ENCODE measurements at regions not wholly inside any gene's neighbourhood (a gene's known extent, or its start where the extent isn't known, plus 50 kb on each side); places are given as distances from the start of the nearest gene placed in this dataset.

DNA sequence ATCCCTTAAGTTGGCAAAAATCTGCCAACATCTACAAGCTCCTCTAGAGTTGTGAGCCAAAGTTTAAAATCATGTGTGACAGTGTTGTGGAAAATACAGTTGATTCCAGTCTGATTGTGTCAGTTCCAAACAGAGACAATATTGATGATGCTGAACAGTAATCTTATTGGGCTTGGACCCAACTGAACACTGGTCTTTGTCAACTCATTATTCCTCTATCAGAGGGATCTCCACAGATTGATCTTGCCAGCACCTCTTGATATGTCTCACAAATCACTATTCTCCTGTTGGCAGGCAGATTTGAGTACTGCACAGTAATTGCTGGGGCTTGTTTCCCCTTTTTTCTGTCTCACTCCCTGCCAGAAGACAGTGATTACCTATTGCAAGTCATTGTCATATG, 326.6 kb upstream of the DPH6 start:
- Histone ChIP-seq H3K4me1 (ENCODE audit: control insufficient read depth, insufficient read depth, low read length) (no peaks in the 10 kb centered on the region), H3K4me3 (ENCODE audit: low read depth in 2 of 2, low read length in 2 of 2) (no peak overlapping the region), H3K9me3 (ENCODE audit: control insufficient read depth, insufficient read depth, low read depth, low read length) (no peaks in the 10 kb centered on the region), H3K27me3 (ENCODE audit: control insufficient read depth, insufficient read depth, low read length) (no peaks in the 10 kb centered on the region), H3K36me3 (ENCODE audit: control insufficient read depth, insufficient read depth, low read length) (no peaks in the 10 kb centered on the region), H3K27ac (ENCODE audit: low read length) (no peak overlapping the region)
- DNase-seq (ENCODE audit: low read depth, low spot score) (no peak), ATAC-seq (no peak)
- intact Hi-C loops (cut with micrococcal nuclease; ENCODE audit: unreplicated experiment), result no loop called here
- no TSS peak for BruUV-seq (replicated peaks)
- POLR2A ChIA-PET, result no interaction called here
- CTCF ChIA-PET, result no interaction called here
- in situ Hi-C loops (cut with HindIII; ENCODE audit: low pct_unique_long_range_greater_than_20kb, low sequenced_read_pairs), result no loop called here
- TF ChIP-seq, protein P1, sequence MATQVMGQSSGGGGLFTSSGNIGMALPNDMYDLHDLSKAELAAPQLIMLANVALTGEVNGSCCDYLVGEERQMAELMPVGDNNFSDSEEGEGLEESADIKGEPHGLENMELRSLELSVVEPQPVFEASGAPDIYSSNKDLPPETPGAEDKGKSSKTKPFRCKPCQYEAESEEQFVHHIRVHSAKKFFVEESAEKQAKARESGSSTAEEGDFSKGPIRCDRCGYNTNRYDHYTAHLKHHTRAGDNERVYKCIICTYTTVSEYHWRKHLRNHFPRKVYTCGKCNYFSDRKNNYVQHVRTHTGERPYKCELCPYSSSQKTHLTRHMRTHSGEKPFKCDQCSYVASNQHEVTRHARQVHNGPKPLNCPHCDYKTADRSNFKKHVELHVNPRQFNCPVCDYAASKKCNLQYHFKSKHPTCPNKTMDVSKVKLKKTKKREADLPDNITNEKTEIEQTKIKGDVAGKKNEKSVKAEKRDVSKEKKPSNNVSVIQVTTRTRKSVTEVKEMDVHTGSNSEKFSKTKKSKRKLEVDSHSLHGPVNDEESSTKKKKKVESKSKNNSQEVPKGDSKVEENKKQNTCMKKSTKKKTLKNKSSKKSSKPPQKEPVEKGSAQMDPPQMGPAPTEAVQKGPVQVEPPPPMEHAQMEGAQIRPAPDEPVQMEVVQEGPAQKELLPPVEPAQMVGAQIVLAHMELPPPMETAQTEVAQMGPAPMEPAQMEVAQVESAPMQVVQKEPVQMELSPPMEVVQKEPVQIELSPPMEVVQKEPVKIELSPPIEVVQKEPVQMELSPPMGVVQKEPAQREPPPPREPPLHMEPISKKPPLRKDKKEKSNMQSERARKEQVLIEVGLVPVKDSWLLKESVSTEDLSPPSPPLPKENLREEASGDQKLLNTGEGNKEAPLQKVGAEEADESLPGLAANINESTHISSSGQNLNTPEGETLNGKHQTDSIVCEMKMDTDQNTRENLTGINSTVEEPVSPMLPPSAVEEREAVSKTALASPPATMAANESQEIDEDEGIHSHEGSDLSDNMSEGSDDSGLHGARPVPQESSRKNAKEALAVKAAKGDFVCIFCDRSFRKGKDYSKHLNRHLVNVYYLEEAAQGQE (IDR thresholded peaks at IDR 0.05; ENCODE audit: insufficient read depth in 1 of 2, low read depth in 2 of 2, low read length in 1 of 2), result no peak
- TF ChIP-seq TCF7L2 (IDR thresholded peaks at IDR 0.05; ENCODE audit: low read depth, low read length), result no peak
- TF ChIP-seq, protein P2, sequence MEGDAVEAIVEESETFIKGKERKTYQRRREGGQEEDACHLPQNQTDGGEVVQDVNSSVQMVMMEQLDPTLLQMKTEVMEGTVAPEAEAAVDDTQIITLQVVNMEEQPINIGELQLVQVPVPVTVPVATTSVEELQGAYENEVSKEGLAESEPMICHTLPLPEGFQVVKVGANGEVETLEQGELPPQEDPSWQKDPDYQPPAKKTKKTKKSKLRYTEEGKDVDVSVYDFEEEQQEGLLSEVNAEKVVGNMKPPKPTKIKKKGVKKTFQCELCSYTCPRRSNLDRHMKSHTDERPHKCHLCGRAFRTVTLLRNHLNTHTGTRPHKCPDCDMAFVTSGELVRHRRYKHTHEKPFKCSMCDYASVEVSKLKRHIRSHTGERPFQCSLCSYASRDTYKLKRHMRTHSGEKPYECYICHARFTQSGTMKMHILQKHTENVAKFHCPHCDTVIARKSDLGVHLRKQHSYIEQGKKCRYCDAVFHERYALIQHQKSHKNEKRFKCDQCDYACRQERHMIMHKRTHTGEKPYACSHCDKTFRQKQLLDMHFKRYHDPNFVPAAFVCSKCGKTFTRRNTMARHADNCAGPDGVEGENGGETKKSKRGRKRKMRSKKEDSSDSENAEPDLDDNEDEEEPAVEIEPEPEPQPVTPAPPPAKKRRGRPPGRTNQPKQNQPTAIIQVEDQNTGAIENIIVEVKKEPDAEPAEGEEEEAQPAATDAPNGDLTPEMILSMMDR (IDR thresholded peaks at IDR 0.05), result no peak
- TF ChIP-seq SIN3A (IDR thresholded peaks at IDR 0.05; ENCODE audit: borderline replicate concordance, insufficient read depth, low read depth, low read length), result no peak
- no peak for TF ChIP-seq POLR2AphosphoS5 (IDR thresholded peaks at IDR 0.05; ENCODE audit: low read depth, low read length)

DNA sequence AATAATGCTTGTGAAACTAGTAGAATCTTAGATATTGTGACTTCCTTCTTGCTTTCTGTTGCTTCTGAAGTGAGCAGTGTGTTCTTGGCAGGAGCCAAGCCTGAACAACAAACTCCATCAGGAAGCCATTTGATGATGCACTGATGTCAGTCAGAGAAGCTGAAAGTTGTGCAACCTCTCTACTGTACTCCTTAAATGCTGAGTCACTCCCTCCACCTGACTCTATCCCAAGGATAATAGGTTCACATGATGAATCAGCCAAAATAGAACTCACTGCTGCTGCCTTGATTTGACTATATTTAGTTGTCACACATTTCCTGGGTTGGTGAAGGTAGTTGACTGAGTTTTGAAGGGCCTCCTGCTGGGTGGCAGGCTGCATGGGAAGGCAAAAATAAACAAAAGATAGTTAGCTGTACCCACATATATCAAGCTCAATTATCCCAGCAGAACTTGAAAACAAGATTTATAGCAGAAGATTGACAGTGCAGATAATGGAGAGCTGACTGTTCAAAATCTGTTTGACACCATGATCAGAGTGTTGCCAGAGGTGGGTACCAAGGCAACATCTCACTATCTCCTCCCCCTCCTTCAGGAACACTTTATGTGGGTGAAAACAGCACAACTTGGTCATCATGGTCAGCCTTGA, 328.4 kb upstream of the DPH6 start:
- in situ Hi-C loops (cut with HindIII; ENCODE audit: low pct_unique_long_range_greater_than_20kb, low sequenced_read_pairs), result no loop called here
- ChIA-PET CTCF (no interaction called here), POLR2A (no interaction called here)

More for the DNA sequence above, 328.4 kb upstream of the DPH6 start:
- no peak overlapping the region for H3K27ac ChIP-seq (ENCODE audit: low read length)
- no peaks in the 10 kb centered on the region for H3K4me1 ChIP-seq (ENCODE audit: control insufficient read depth, insufficient read depth, low read length)
- no peak overlapping the region for H3K4me3 ChIP-seq (ENCODE audit: low read depth in 2 of 2, low read length in 2 of 2)
- no peaks in the 10 kb centered on the region for H3K27me3 ChIP-seq (ENCODE audit: control insufficient read depth, insufficient read depth, low read length)
- TF ChIP-seq SIN3A (IDR thresholded peaks at IDR 0.05; ENCODE audit: borderline replicate concordance, insufficient read depth, low read depth, low read length), result no peak
- TF ChIP-seq, protein P1 (IDR thresholded peaks at IDR 0.05; ENCODE audit: insufficient read depth in 1 of 2, low read depth in 2 of 2, low read length in 1 of 2), result no peak
- TF ChIP-seq POLR2AphosphoS5 (IDR thresholded peaks at IDR 0.05; ENCODE audit: low read depth, low read length), result no peak
- TF ChIP-seq TCF7L2 (IDR thresholded peaks at IDR 0.05; ENCODE audit: low read depth, low read length), result no peak
- TF ChIP-seq, protein P2 (IDR thresholded peaks at IDR 0.05), result no peak
- DNase-seq (ENCODE audit: low read depth, low spot score) (no peak), ATAC-seq (no peak)
- BruUV-seq (replicated peaks), result no TSS peak
- H3K36me3 ChIP-seq (ENCODE audit: control insufficient read depth, insufficient read depth, low read length), result no peaks in the 10 kb centered on the region
- H3K9me3 ChIP-seq (ENCODE audit: control insufficient read depth, insufficient read depth, low read depth, low read length), result no peaks in the 10 kb centered on the region
- intact Hi-C loops (cut with micrococcal nuclease; ENCODE audit: unreplicated experiment), result no loop called here

Measured in Panc1 (cell line).